SK-N-SH treated with all-trans-retinoic acid at 6 μM for 48 hours (cell line): ENCODE measurements at regions not wholly inside any gene's neighbourhood (a gene's known extent, or its start where the extent isn't known, plus 50 kb on each side); places are given as distances from the start of the nearest gene placed in this dataset.

Experiments used
- CREB5 ChIP-seq: fragments of 250-450 bp; sonication (Bioruptor Pico); IDR thresholded peaks from 2 replicates; pipeline ENCODE4 v1.5.1; 2020; ENCODE audit warnings: low read depth, mild to moderate bottlenecking, moderate library complexity
- PATZ1 ChIP-seq: fragments of 250-450 bp; sonication (Bioruptor Pico); IDR thresholded peaks from 2 replicates; pipeline ENCODE4 v1.8.0; 2020; ENCODE audit warnings: mild to moderate bottlenecking, moderate library complexity, borderline replicate concordance
- RARB ChIP-seq: fragments of 250-450 bp; sonication (Bioruptor Pico); IDR thresholded peaks from 2 replicates; pipeline ENCODE4 v1.8.0; 2021; ENCODE audit warnings: mild to moderate bottlenecking, moderate library complexity
- ZNF8 ChIP-seq: fragments of 450-650 bp; formaldehyde crosslinking; IDR thresholded peaks from 2 replicates; pipeline ENCODE4 v1.5.0; 2020; ENCODE audit warnings: mild to moderate bottlenecking, moderate library complexity

GRCh38 chr10:76649723-76650127, 987.9 kb downstream of the KCNMA1 start:
- no peak for TF ChIP-seq PATZ1 (CRISPR knock-in tag)
- TF ChIP-seq RARB, result no peak
- TF ChIP-seq ZNF8 (CRISPR knock-in tag), result no peak
- no peak for TF ChIP-seq CREB5
